HCT116 (cell line): ENCODE measurements at regions not wholly inside any gene's neighbourhood (a gene's known extent, or its start where the extent isn't known, plus 50 kb on each side); places are given as distances from the start of the nearest gene placed in this dataset.

Experiments used
- ATAC-seq: fragments of 200-7000 bp; cut with Tn5 transposase; 2 replicates; pipeline ENCODE4 v1.9.1; 2020; ENCODE audit warnings: mild to moderate bottlenecking, moderate library complexity
- BruUV-seq: library from RNA; stranded (reverse); fragments of 400-500 nt; replicated peaks from 2 replicates; lab custom pipeline; 2021; lab: Mats Ljungman, UMichigan
- CTCF ChIA-PET: fragments of 300-600 bp; sonication (Branson Sonifier 250); formaldehyde crosslinking; loops from one replicate; lab custom pipeline; 2021; ENCODE audit warnings: antibody characterized with exemption; lab: Charles Lee
- POLR2A ChIA-PET: fragments of 300-600, 350-600 bp; sonication (Branson Sonifier 250); formaldehyde crosslinking; loops from one replicate; lab custom pipeline; 2021; ENCODE audit warnings: antibody characterized with exemption; lab: Charles Lee
- RAD21 ChIA-PET, 2 experiments: fragments of 300-600 bp; sonication (Branson Sonifier 250); formaldehyde crosslinking; loops; one replicate each; lab custom pipeline; 2023; ENCODE audit warnings: low total read pairs in 2 of 2; ENCODE audit not compliant: uncharacterized antibody in 2 of 2, unreplicated experiment in 2 of 2, low non-redundant PET in 1 of 2; lab: Charles Lee
- DNase-seq: peaks from one replicate; pipeline ENCODE4 v3.0.0-alpha.2; 2010; ENCODE audit warnings: low read depth, low spot score
- H2AFZ ChIP-seq: fragments of 200-600 bp; shearing (Covaris generic), sonication (generic); 2 replicates; pipeline ENCODE4 v1.6.1; 2017; ENCODE audit warnings: low read depth, mixed run types, mixed read lengths, antibody characterized with exemption, low read length; ENCODE audit not compliant: poor library complexity, severe bottlenecking
- H3K27ac ChIP-seq: 2 replicates; pipeline ENCODE4 v1.5.1; 2012; ENCODE audit warnings: low read depth, low read length
- H3K27me3 ChIP-seq: fragments of 200-600 bp; sonication (generic); 2 replicates; pipeline ENCODE4 v1.6.1; 2016; ENCODE audit warnings: mixed run types, low read length, mixed read lengths; ENCODE audit not compliant: insufficient read depth
- H3K36me3 ChIP-seq, 2 experiments: fragments of 200-500 bp in 1 of 2; fragments of 200-600 bp in 1 of 2; sonication (Bioruptor generic) in 1 of 2; sonication (generic) in 1 of 2; 2 replicates each; pipeline versions ENCODE4 v1.5.1 to v1.6.1; 2014 to 2016; ENCODE audit warnings: low read length in 2 of 2, inconsistent platforms in 1 of 2, mixed read lengths in 1 of 2, mixed run types in 1 of 2; ENCODE audit not compliant: insufficient read depth in 2 of 2, control insufficient read depth in 1 of 2
- H3K4me1 ChIP-seq, 2 experiments: fragments of 200-600 bp in 1 of 2; sonication (generic) in 1 of 2; 2 replicates each; pipeline versions ENCODE4 v1.5.1 to v1.6.1; 2012 to 2017; ENCODE audit warnings: low read length in 2 of 2, inconsistent platforms in 1 of 2, mild to moderate bottlenecking in 1 of 2, mixed read lengths in 1 of 2, mixed run types in 1 of 2, moderate library complexity in 1 of 2; ENCODE audit not compliant: insufficient read depth in 2 of 2, control insufficient read depth in 1 of 2
- H3K4me2 ChIP-seq: fragments of 200-600 bp; sonication (generic); 2 replicates; pipeline ENCODE4 v1.6.1; 2017; ENCODE audit warnings: mixed run types, low read length, mixed read lengths
- H3K4me3 ChIP-seq, 2 experiments: fragments of 200-600 bp in 1 of 2; sonication (generic) in 1 of 2; replicated peaks in 1 of 2; 2 replicates each; pipeline ENCODE4 v1.5.1; 2011 to 2016; ENCODE audit warnings: low read length in 2 of 2, control low read depth in 1 of 2, low read depth in 1 of 2, mild to moderate bottlenecking in 1 of 2, mixed read lengths in 1 of 2, mixed run types in 1 of 2
- H3K79me2 ChIP-seq: fragments of 200-600 bp; sonication (generic); 2 replicates; pipeline ENCODE4 v1.6.1; 2017; ENCODE audit warnings: mild to moderate bottlenecking, mixed run types, low read length, moderate library complexity, mixed read lengths; ENCODE audit not compliant: insufficient read depth
- H3K9ac ChIP-seq: fragments of 200-600 bp; sonication (generic); 2 replicates; pipeline ENCODE4 v1.6.1; 2016; ENCODE audit warnings: low read length, mixed read lengths
- H3K9me2 ChIP-seq: fragments of 200-600 bp; sonication (generic), shearing (Covaris generic); 2 replicates; pipeline ENCODE4 v1.6.1; 2017; ENCODE audit warnings: mixed run types, mild to moderate bottlenecking, moderate library complexity; ENCODE audit not compliant: insufficient read depth
- H3K9me3 ChIP-seq, 2 experiments: fragments of 200-500 bp in 1 of 2; fragments of 200-600 bp in 1 of 2; sonication (Bioruptor generic) in 1 of 2; sonication (generic) in 1 of 2; 2 replicates each; pipeline ENCODE4 v1.6.1; 2014 to 2017; ENCODE audit warnings: low read length in 2 of 2, mixed read lengths in 2 of 2, inconsistent platforms in 1 of 2, low read depth in 1 of 2, mild to moderate bottlenecking in 1 of 2, mixed run types in 1 of 2, moderate library complexity in 1 of 2; ENCODE audit not compliant: control insufficient read depth in 1 of 2, insufficient read depth in 1 of 2
- H4K20me1 ChIP-seq: fragments of 200-600 bp; sonication (generic), shearing (Covaris generic); 2 replicates; pipeline ENCODE4 v1.6.1; 2017; ENCODE audit warnings: mixed run types, mild to moderate bottlenecking, moderate library complexity; ENCODE audit not compliant: insufficient read depth
- FOSL1 ChIP-seq: IDR thresholded peaks from 2 replicates; pipeline ENCODE4 v1.6.1; 2012; ENCODE audit warnings: low read depth
- JUND ChIP-seq: IDR thresholded peaks from 2 replicates; pipeline ENCODE4 v1.6.1; 2012
- POLR2AphosphoS5 ChIP-seq: IDR thresholded peaks from 2 replicates; pipeline ENCODE4 v1.6.1; 2011; ENCODE audit warnings: mild to moderate bottlenecking, low read depth, low read length, moderate library complexity
- RAD21 ChIP-seq: IDR thresholded peaks from 2 replicates; pipeline ENCODE4 v1.6.1; 2012; ENCODE audit warnings: low read depth, mild to moderate bottlenecking
- ZNF274 ChIP-seq: fragments of 200-500 bp; sonication (Bioruptor generic); IDR thresholded peaks from 2 replicates; pipeline ENCODE4 v1.6.1; 2014; ENCODE audit warnings: mild to moderate bottlenecking, low read depth, low read length, inconsistent platforms
- intact Hi-C: fragments of 100-400 bp; cut with micrococcal nuclease; formaldehyde crosslinking; loops from 2 replicates; pipeline ENCODE4 v1.10.0; 2022
- TF ChIP-seq, protein P1 (sequence below): IDR thresholded peaks from 2 replicates; pipeline ENCODE4 v1.6.1; 2012; ENCODE audit warnings: low read depth
- TF ChIP-seq, protein P2 (sequence below): IDR thresholded peaks from 2 replicates; pipeline ENCODE4 v1.6.1; 2012

DNA sequence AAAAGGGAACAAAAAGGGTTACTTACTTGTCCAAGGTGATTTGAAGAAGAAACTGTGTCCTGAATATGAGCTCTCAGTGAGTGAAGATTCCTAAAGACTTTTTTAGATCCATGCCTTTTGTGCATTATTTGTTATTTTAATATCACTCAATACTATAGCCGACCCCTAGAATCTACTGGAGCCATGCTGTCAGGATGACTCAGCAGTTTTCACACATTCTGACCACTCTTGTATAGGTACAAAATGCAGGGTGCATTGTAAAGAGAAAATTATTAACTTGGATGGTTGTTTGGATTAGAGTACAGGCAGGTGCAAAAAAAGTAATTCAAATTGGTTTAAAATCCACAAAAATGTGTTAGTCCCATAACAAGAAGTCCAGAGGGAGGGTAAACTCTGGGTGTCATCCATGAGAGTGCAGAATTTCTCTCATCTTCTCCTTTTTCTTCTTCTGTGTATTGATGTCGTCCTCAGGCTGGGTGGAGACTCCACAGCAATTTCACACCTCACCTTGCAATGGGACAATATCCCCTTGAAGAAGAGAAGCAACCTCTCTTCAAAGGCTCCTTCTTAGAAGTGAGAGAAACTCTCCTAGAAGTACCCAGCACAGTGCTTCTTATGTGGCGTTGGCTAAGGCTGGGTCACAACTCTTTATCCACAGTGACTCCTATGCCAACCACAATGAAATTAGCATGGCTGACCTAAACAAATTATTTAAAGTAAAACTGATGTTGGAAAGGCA lies 75.6 kb downstream of the AKR1C4 start:
- no peak for DNase-seq
- POLR2A ChIA-PET = no interaction called here

More for the DNA sequence above, 75.6 kb downstream of the AKR1C4 start:
- CTCF ChIA-PET = no interaction called here
- H3K9me3 ChIP-seq = no peaks in the 10 kb centered on the region
- intact Hi-C loops = no loop called here
- H3K9ac ChIP-seq = no peak overlapping the region
- no peaks in the 10 kb centered on the region for H4K20me1 ChIP-seq
- no peaks in the 10 kb centered on the region for H3K27me3 ChIP-seq
- no peaks in the 10 kb centered on the region for H3K79me2 ChIP-seq
- no peaks in the 10 kb centered on the region for H3K36me3 ChIP-seq
- BruUV-seq = no TSS peak
- RAD21 ChIA-PET = no interaction called here
- no peak overlapping the region for H3K4me3 ChIP-seq
- H3K4me1 ChIP-seq = no peaks in the 10 kb centered on the region
- no peak overlapping the region for H3K27ac ChIP-seq
- no peak overlapping the region for H2AFZ ChIP-seq
- no peak overlapping the region for H3K4me2 ChIP-seq
- no peaks in the 10 kb centered on the region for H3K9me2 ChIP-seq
- ATAC-seq = no peak
- TF ChIP-seq RAD21 = no peak
- TF ChIP-seq POLR2AphosphoS5 = no peak
- TF ChIP-seq, protein P1, sequence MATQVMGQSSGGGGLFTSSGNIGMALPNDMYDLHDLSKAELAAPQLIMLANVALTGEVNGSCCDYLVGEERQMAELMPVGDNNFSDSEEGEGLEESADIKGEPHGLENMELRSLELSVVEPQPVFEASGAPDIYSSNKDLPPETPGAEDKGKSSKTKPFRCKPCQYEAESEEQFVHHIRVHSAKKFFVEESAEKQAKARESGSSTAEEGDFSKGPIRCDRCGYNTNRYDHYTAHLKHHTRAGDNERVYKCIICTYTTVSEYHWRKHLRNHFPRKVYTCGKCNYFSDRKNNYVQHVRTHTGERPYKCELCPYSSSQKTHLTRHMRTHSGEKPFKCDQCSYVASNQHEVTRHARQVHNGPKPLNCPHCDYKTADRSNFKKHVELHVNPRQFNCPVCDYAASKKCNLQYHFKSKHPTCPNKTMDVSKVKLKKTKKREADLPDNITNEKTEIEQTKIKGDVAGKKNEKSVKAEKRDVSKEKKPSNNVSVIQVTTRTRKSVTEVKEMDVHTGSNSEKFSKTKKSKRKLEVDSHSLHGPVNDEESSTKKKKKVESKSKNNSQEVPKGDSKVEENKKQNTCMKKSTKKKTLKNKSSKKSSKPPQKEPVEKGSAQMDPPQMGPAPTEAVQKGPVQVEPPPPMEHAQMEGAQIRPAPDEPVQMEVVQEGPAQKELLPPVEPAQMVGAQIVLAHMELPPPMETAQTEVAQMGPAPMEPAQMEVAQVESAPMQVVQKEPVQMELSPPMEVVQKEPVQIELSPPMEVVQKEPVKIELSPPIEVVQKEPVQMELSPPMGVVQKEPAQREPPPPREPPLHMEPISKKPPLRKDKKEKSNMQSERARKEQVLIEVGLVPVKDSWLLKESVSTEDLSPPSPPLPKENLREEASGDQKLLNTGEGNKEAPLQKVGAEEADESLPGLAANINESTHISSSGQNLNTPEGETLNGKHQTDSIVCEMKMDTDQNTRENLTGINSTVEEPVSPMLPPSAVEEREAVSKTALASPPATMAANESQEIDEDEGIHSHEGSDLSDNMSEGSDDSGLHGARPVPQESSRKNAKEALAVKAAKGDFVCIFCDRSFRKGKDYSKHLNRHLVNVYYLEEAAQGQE = no peak
- no peak for TF ChIP-seq ZNF274
- TF ChIP-seq FOSL1 = no peak
- TF ChIP-seq, protein P2, sequence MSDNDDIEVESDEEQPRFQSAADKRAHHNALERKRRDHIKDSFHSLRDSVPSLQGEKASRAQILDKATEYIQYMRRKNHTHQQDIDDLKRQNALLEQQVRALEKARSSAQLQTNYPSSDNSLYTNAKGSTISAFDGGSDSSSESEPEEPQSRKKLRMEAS = no peak
- TF ChIP-seq JUND = no peak
